PC-9 (cell line): ENCODE measurements at regions not wholly inside any gene's neighbourhood (a gene's known extent, or its start where the extent isn't known, plus 50 kb on each side); places are given as distances from the start of the nearest gene placed in this dataset.
"Not testable (repeated sequence)": the region's sequence is repeated elsewhere in the genome, so short reads cannot be mapped to it uniquely, and the experiment has no call there.

Experiments used
- BruUV-seq: library from RNA; stranded (reverse); fragments of 400-500 nt; replicated peaks from 2 replicates; lab custom pipeline; 2021; lab: Mats Ljungman, UMichigan
- CTCF ChIA-PET: fragments of 300-600 bp; sonication (Branson Sonifier 250); formaldehyde crosslinking; loops from one replicate; lab custom pipeline; 2022; ENCODE audit warnings: antibody characterized with exemption; lab: Charles Lee
- POLR2A ChIA-PET: fragments of 300-600 bp; sonication (Branson Sonifier 250); formaldehyde crosslinking; loops from one replicate; lab custom pipeline; 2022; ENCODE audit warnings: antibody characterized with exemption; ENCODE audit not compliant: unreplicated experiment; lab: Charles Lee
- DNase-seq, 2 experiments: peaks; one replicate each; pipeline versions ENCODE4 v3.0.0 to v3.0.0-alpha.2; 2015 to 2022; ENCODE audit warnings: mixed read lengths in 1 of 2
- H2AFZ ChIP-seq: fragments of 200-600 bp; sonication (generic); 2 replicates; pipeline ENCODE4 v1.8.1; 2017; ENCODE audit warnings: antibody characterized with exemption
- H3F3A ChIP-seq: fragments of 200-600 bp; sonication (generic); 2 replicates; pipeline ENCODE4 v1.8.1; 2017; ENCODE audit warnings: antibody characterized with exemption, mild to moderate bottlenecking, low read depth; ENCODE audit not compliant: insufficient read depth
- H3K27ac ChIP-seq: fragments of 200-600 bp; sonication (generic); 2 replicates; pipeline ENCODE4 v1.6.1; 2016; ENCODE audit warnings: mixed run types
- H3K27me3 ChIP-seq: fragments of 200-600 bp; sonication (generic); 2 replicates; pipeline ENCODE4 v1.6.1; 2016; ENCODE audit warnings: low read depth, mixed run types; ENCODE audit not compliant: insufficient read depth
- H3K36me3 ChIP-seq: fragments of 200-600 bp; sonication (generic); 2 replicates; pipeline ENCODE4 v1.6.1; 2016; ENCODE audit warnings: low read depth, mixed run types
- H3K4me1 ChIP-seq: fragments of 200-600 bp; sonication (generic); replicated peaks from 2 replicates; pipeline ENCODE4 v1.6.1; 2016; ENCODE audit warnings: mixed run types; ENCODE audit not compliant: insufficient read depth
- H3K4me2 ChIP-seq: fragments of 200-600 bp; sonication (generic); 2 replicates; pipeline ENCODE4 v1.6.1; 2017; ENCODE audit warnings: mixed run types
- H3K4me3 ChIP-seq: fragments of 200-600 bp; sonication (generic); 2 replicates; pipeline ENCODE4 v1.6.1; 2016; ENCODE audit warnings: mixed run types
- H3K79me2 ChIP-seq: fragments of 200-600 bp; sonication (generic); 2 replicates; pipeline ENCODE4 v1.6.1; 2017; ENCODE audit warnings: low read depth, mixed run types
- H3K9me2 ChIP-seq: fragments of 200-600 bp; sonication (generic); 2 replicates; pipeline ENCODE4 v1.8.1; 2017; ENCODE audit warnings: mild to moderate bottlenecking; ENCODE audit not compliant: insufficient read depth
- H3K9me3 ChIP-seq: fragments of 200-600 bp; sonication (generic); 2 replicates; pipeline ENCODE4 v1.8.1; 2016; ENCODE audit warnings: low read depth; ENCODE audit not compliant: insufficient read depth
- H4K20me1 ChIP-seq: fragments of 200-600 bp; sonication (generic); 2 replicates; pipeline ENCODE4 v1.8.1; 2017; ENCODE audit not compliant: insufficient read depth
- CTCF ChIP-seq: fragments of 200-600 bp; sonication (generic); conservative IDR thresholded peaks from 2 replicates; pipeline ENCODE4 v1.6.1; 2017; ENCODE audit warnings: mixed run types, antibody characterized with exemption, mild to moderate bottlenecking, moderate library complexity
- EZH2 ChIP-seq: fragments of 200-600 bp; sonication (generic); IDR thresholded peaks from 2 replicates; pipeline ENCODE4 v1.8.0; 2017; ENCODE audit warnings: antibody characterized with exemption, low read depth
- intact Hi-C: fragments of 100-400 bp; cut with micrococcal nuclease; formaldehyde crosslinking; loops from one replicate; pipeline ENCODE4 v1.10.0; 2022; ENCODE audit not compliant: unreplicated experiment

DNA sequence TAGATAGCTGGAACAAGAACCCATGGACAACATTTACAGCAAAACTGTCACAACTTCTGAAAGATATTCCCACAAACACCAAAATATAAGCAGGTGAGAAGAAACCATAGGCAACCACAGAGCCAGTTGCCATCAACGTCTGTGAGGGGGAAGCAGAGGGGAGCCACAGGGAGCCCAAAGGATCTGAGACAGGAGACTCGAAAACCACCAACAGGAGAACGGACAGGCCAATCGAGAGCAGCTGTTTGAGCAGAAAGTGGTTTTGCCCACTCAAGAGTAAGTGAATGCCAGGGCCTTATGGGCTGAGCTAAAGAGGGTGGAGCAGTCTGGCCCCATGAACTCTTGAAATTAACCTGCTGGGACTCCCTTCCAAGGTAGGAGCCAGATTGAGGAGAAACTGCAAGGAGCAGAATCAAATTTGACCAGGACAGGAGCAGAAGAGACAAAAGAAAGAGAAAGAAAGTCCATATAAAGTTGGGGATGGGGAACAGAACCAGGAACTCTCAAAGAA is 195.4 kb downstream of the ANKRD60 start:
- BruUV-seq = no TSS peak
- intact Hi-C loops = no loop called here

DNA sequence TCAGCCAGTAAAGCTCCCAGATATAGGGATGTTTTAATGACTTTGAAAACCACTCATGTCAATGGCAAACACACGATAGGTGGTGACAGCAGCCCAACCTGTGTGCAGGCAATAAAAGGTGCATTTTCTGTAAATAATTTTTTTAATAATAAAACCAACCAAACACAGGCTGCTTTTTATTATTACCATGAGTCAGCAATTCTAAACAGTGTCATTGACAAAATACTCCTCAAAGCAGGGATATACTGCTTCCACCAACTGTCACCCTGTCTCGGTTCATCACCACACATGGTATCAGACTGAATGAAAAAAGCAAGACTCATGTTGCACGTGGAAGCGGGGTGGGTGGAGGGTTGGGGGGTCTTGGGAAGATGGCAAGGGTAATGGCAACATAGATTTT is 195.9 kb downstream of the ANKRD60 start:
- no peak for DNase-seq
- Histone ChIP-seq H3F3A (no peaks in the 10 kb centered on the region), H3K27ac (no peak overlapping the region), H3K36me3 (no peaks in the 10 kb centered on the region), H3K9me3 (no peaks in the 10 kb centered on the region; the same call in 1 of the 2 replicates), H3K4me2 (no peak overlapping the region), H3K4me1 (no peaks in the 10 kb centered on the region), H3K4me3 (no peak overlapping the region), H2AFZ (no peak overlapping the region), H3K9me2 (peaks cover 6% of the 10 kb centered on the region; the same call in 1 of the 2 replicates), H4K20me1 (no peaks in the 10 kb centered on the region), H3K27me3 (no peaks in the 10 kb centered on the region), H3K79me2 (no peaks in the 10 kb centered on the region)
- intact Hi-C loops = no loop called here
- BruUV-seq = no TSS peak
- CTCF ChIA-PET = no interaction called here
- POLR2A ChIA-PET = interaction anchor here (0.6 kb wide), 1 partner anchor 339 kb away, joined by 5 read pairs; no protein-coding TSS in a partner anchor
- TF ChIP-seq EZH2 = no peak
- TF ChIP-seq CTCF = no peak

More for the DNA sequence above, 195.4 kb downstream of the ANKRD60 start:
- H3F3A ChIP-seq = no peaks in the 10 kb centered on the region
- H3K4me1 ChIP-seq = no peaks in the 10 kb centered on the region
- no peak for DNase-seq
- no peaks in the 10 kb centered on the region for H4K20me1 ChIP-seq
- H3K4me3 ChIP-seq = no peak overlapping the region
- H3K36me3 ChIP-seq = no peaks in the 10 kb centered on the region
- POLR2A ChIA-PET = interaction anchor here (0.6 kb wide), 1 partner anchor 340 kb away, joined by 5 read pairs; no protein-coding TSS in a partner anchor
- no peak overlapping the region for H3K4me2 ChIP-seq
- no peak overlapping the region for H3K27ac ChIP-seq
- no peaks in the 10 kb centered on the region for H3K27me3 ChIP-seq
- no peaks in the 10 kb centered on the region for H3K79me2 ChIP-seq
- TF ChIP-seq CTCF (no peak), EZH2 (no peak)
- no peaks in the 10 kb centered on the region; the same call in 1 of the 2 replicates for H3K9me3 ChIP-seq
- no peak overlapping the region for H2AFZ ChIP-seq
- H3K9me2 ChIP-seq = peaks cover 6% of the 10 kb centered on the region; the same call in 1 of the 2 replicates
- CTCF ChIA-PET = no interaction called here

DNA sequence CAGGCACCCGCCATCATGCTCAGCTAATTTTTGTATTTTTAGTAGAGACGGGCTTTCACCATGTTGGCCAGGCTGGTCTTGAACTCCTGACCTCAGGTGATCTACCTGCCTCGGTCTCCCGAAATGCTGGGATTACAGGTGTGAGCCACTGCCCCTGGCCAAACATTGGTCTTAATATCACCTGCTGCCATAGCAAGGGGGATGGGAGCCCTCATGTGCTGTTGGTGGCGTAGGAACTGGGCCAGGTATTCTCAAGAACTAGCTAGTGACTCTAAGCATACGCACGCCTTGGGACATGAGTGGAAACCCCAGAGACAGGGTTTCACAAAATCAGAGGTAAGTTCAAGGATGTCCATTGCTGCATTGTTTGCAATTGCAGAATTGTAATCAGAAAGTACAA is 197.1 kb downstream of the ANKRD60 start:
- H3K9me3 ChIP-seq, CTCF ChIA-PET, H3K9me2 ChIP-seq, H3F3A ChIP-seq, H4K20me1 ChIP-seq, H3K4me2 ChIP-seq, H3K36me3 ChIP-seq, POLR2A ChIA-PET, intact Hi-C loops, H3K27ac ChIP-seq, H3K4me1 ChIP-seq, BruUV-seq, H3K4me3 ChIP-seq, H3K27me3 ChIP-seq, DNase-seq, H2AFZ ChIP-seq, H3K79me2 ChIP-seq: not testable (repeated sequence)

- H3K4me2 ChIP-seq = no peak overlapping the region
- H3K27me3 ChIP-seq = no peaks in the 10 kb centered on the region
- no peaks in the 10 kb centered on the region for H3K79me2 ChIP-seq
- TF ChIP-seq CTCF = no peak; the same call in 1 of the 2 replicates
- no peak for TF ChIP-seq EZH2
- H3K9me2 ChIP-seq = 0 out of 2 replicates have a peak, but pooled peaks cover under 1% of the 10 kb centered on the region
- H3F3A ChIP-seq = peaks cover 5% of the 10 kb centered on the region; the same call in 1 of the 2 replicates
- H3K4me1 ChIP-seq = peaks cover 15% of the 10 kb centered on the region
- ChIA-PET POLR2A (no interaction called here), CTCF (no interaction called here)
- intact Hi-C loops = no loop called here
- no peaks in the 10 kb centered on the region; the same call in 1 of the 2 replicates for H3K9me3 ChIP-seq
- no peak overlapping the region for H3K4me3 ChIP-seq
- DNase-seq = no peak
- no peak overlapping the region for H2AFZ ChIP-seq
- no peaks in the 10 kb centered on the region for H3K36me3 ChIP-seq
- H3K27ac ChIP-seq = no peak overlapping the region
- no TSS peak for BruUV-seq
- H4K20me1 ChIP-seq = no peaks in the 10 kb centered on the region
Measured at GRCh38 chr20:58028123-58028522, 200.3 kb downstream of the ANKRD60 start.
